ENCODE measurements at regions not wholly inside any gene's neighbourhood (a gene's known extent, or its start where the extent isn't known, plus 50 kb on each side); places are given as distances from the start of the nearest gene placed in this dataset.

GRCh38 chr2:181218401-181218821 is 238.0 kb downstream of the UBE2E3 start:
- no peak for TF ChIP-seq SNAI2 (CRISPR knock-in tag; IDR thresholded peaks at IDR 0.05)
- no peak for TF ChIP-seq PPARA (CRISPR knock-in tag; IDR thresholded peaks at IDR 0.05; ENCODE audit: borderline replicate concordance)
- TF ChIP-seq TOX (CRISPR knock-in tag; IDR thresholded peaks at IDR 0.05; ENCODE audit: borderline replicate concordance): no peak
- no peak for TF ChIP-seq PATZ1 (CRISPR knock-in tag; IDR thresholded peaks at IDR 0.05; ENCODE audit: borderline replicate concordance)
- no peak for TF ChIP-seq ZC3H10 (CRISPR knock-in tag; IDR thresholded peaks at IDR 0.05)
- no peak for TF ChIP-seq CSDC2 (CRISPR knock-in tag; IDR thresholded peaks at IDR 0.05)
- no peak for TF ChIP-seq ISL1 (CRISPR knock-in tag; IDR thresholded peaks at IDR 0.05)
- TF ChIP-seq, protein P1, sequence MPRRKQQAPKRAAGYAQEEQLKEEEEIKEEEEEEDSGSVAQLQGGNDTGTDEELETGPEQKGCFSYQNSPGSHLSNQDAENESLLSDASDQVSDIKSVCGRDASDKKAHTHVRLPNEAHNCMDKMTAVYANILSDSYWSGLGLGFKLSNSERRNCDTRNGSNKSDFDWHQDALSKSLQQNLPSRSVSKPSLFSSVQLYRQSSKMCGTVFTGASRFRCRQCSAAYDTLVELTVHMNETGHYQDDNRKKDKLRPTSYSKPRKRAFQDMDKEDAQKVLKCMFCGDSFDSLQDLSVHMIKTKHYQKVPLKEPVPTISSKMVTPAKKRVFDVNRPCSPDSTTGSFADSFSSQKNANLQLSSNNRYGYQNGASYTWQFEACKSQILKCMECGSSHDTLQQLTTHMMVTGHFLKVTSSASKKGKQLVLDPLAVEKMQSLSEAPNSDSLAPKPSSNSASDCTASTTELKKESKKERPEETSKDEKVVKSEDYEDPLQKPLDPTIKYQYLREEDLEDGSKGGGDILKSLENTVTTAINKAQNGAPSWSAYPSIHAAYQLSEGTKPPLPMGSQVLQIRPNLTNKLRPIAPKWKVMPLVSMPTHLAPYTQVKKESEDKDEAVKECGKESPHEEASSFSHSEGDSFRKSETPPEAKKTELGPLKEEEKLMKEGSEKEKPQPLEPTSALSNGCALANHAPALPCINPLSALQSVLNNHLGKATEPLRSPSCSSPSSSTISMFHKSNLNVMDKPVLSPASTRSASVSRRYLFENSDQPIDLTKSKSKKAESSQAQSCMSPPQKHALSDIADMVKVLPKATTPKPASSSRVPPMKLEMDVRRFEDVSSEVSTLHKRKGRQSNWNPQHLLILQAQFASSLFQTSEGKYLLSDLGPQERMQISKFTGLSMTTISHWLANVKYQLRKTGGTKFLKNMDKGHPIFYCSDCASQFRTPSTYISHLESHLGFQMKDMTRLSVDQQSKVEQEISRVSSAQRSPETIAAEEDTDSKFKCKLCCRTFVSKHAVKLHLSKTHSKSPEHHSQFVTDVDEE (CRISPR knock-in tag; IDR thresholded peaks at IDR 0.05): no peak
- TF ChIP-seq, protein P2, sequence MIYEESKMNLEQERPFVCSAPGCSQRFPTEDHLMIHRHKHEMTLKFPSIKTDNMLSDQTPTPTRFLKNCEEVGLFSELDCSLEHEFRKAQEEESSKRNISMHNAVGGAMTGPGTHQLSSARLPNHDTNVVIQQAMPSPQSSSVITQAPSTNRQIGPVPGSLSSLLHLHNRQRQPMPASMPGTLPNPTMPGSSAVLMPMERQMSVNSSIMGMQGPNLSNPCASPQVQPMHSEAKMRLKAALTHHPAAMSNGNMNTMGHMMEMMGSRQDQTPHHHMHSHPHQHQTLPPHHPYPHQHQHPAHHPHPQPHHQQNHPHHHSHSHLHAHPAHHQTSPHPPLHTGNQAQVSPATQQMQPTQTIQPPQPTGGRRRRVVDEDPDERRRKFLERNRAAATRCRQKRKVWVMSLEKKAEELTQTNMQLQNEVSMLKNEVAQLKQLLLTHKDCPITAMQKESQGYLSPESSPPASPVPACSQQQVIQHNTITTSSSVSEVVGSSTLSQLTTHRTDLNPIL (CRISPR knock-in tag; IDR thresholded peaks at IDR 0.05; ENCODE audit: low read depth): no peak
- TF ChIP-seq, protein P3, sequence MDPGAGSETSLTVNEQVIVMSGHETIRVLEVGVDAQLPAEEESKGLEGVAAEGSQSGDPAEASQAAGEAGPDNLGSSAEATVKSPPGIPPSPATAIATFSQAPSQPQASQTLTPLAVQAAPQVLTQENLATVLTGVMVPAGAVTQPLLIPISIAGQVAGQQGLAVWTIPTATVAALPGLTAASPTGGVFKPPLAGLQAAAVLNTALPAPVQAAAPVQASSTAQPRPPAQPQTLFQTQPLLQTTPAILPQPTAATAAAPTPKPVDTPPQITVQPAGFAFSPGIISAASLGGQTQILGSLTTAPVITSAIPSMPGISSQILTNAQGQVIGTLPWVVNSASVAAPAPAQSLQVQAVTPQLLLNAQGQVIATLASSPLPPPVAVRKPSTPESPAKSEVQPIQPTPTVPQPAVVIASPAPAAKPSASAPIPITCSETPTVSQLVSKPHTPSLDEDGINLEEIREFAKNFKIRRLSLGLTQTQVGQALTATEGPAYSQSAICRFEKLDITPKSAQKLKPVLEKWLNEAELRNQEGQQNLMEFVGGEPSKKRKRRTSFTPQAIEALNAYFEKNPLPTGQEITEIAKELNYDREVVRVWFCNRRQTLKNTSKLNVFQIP (CRISPR knock-in tag; IDR thresholded peaks at IDR 0.05; ENCODE audit: borderline replicate concordance, low read depth): no peak
- no peak for TF ChIP-seq ZNF8 (CRISPR knock-in tag; IDR thresholded peaks at IDR 0.05)
- TF ChIP-seq BACH2 (CRISPR knock-in tag; IDR thresholded peaks at IDR 0.05; ENCODE audit: borderline replicate concordance): no peak
- TF ChIP-seq CSRNP3 (CRISPR knock-in tag; IDR thresholded peaks at IDR 0.05): no peak
- no peak for TF ChIP-seq ZFP30 (CRISPR knock-in tag; IDR thresholded peaks at IDR 0.05)
- TF ChIP-seq OSR1 (CRISPR knock-in tag; IDR thresholded peaks at IDR 0.05): no peak
- TF ChIP-seq ESRRG (CRISPR knock-in tag; IDR thresholded peaks at IDR 0.05): no peak
- no peak for TF ChIP-seq RARB (CRISPR knock-in tag; IDR thresholded peaks at IDR 0.05)
- TF ChIP-seq ARNTL (CRISPR knock-in tag; IDR thresholded peaks at IDR 0.05; ENCODE audit: borderline replicate concordance, low read depth): no peak
- no peak for TF ChIP-seq ZNF70 (CRISPR knock-in tag; IDR thresholded peaks at IDR 0.05)
- TF ChIP-seq TCF4 (CRISPR knock-in tag; IDR thresholded peaks at IDR 0.05; ENCODE audit: borderline replicate concordance): no peak
- no peak for ATAC-seq

DNA sequence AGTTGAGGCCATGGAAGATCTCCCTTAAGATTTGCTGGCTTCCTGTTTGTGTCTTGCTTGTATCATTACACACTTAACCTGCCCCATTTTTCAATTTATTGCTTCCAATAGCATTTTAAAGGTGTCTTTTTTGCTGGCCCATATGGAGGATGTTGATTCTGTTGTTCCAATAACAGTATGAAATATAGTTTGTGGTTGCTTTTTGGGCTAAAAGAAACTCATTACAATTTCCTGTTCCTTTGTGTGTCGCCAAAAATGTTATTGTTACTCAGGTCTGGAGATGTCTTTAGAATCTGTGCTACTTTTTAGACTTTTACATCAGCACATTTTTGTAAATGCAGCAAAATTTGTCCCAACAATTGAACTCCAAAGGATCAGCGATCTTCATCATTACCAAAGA is 234.0 kb upstream of the ITGA4 start:
- no peak for ATAC-seq
- TF ChIP-seq, protein P2 (CRISPR knock-in tag; IDR thresholded peaks at IDR 0.05; ENCODE audit: low read depth): no peak
- TF ChIP-seq ZFP3 (CRISPR knock-in tag; IDR thresholded peaks at IDR 0.05) (no peak), ZFP30 (CRISPR knock-in tag; IDR thresholded peaks at IDR 0.05) (no peak), TCF4 (CRISPR knock-in tag; IDR thresholded peaks at IDR 0.05; ENCODE audit: borderline replicate concordance) (no peak), TOX (CRISPR knock-in tag; IDR thresholded peaks at IDR 0.05; ENCODE audit: borderline replicate concordance) (no peak)

Data from SK-N-SH treated with all-trans-retinoic acid at 6 μM for 48 hours (cell line).